ENCODE measurements at regions not wholly inside any gene's neighbourhood (a gene's known extent, or its start where the extent isn't known, plus 50 kb on each side); places are given as distances from the start of the nearest gene placed in this dataset.
"Not testable (repeated sequence)": the region's sequence is repeated elsewhere in the genome, so short reads cannot be mapped to it uniquely, and the experiment has no call there.

- no peak for DNase-seq (ENCODE audit: low spot score in 2 of 2)
- peaks cover 18% of the 10 kb centered on the region for H3K9me3 Mint-ChIP-seq
- ATAC-seq (replicated peaks; ENCODE audit: extremely low read depth, poor library complexity, severe bottlenecking): no peak
- no peak overlapping the region for H3K4me3 Mint-ChIP-seq
- no peaks in the 10 kb centered on the region for H3K36me3 Mint-ChIP-seq (ENCODE audit: insufficient read depth)
- H3K27me3 Mint-ChIP-seq: no peaks in the 10 kb centered on the region
- no peak overlapping the region for H3K27ac Mint-ChIP-seq (ENCODE audit: low read depth)
- no peaks in the 10 kb centered on the region for H3K4me1 Mint-ChIP-seq
Measured at GRCh38 chr7:85392789-85393188, 205.9 kb upstream of the SEMA3D start.

DNA sequence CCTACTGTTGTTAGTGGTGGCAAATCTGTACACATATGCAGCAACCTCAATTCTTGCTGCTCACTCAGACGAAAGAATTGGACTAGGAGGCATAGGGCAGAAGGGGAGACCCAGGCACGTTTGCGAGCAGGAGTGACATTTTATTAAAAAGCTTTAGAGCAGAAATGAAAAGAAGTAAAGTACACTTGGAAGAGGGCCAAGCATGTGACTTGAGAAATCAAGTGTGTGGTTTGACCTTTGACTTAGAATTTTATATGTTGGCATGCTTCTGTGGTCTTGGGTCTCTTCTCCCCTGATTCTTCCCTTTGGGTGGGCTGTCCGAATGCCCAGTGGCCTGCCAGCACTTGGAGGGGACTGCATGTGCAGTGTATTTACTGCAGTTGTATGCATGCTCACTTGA lies 205.5 kb upstream of the SEMA3D start:
- no peak overlapping the region for H3K27ac Mint-ChIP-seq (ENCODE audit: low read depth)
- DNase-seq (ENCODE audit: low spot score in 2 of 2): no peak
- H3K9me3 Mint-ChIP-seq: peaks cover 18% of the 10 kb centered on the region

GRCh38 chr7:85386460-85386859 lies 199.6 kb upstream of the SEMA3D start:
- H3K27me3 Mint-ChIP-seq: no peaks in the 10 kb centered on the region
- no peak overlapping the region for H3K4me3 Mint-ChIP-seq
- DNase-seq (ENCODE audit: low spot score in 2 of 2) (no peak), ATAC-seq (replicated peaks; ENCODE audit: extremely low read depth, poor library complexity, severe bottlenecking) (no peak)
- H3K36me3 Mint-ChIP-seq (ENCODE audit: insufficient read depth): no peaks in the 10 kb centered on the region
- H3K9me3 Mint-ChIP-seq: peaks cover 24% of the 10 kb centered on the region
- H3K27ac Mint-ChIP-seq (ENCODE audit: low read depth): no peak overlapping the region
- H3K4me1 Mint-ChIP-seq: no peaks in the 10 kb centered on the region

More for the DNA sequence above, 205.5 kb upstream of the SEMA3D start:
- Mint-ChIP-seq H3K27me3 (no peaks in the 10 kb centered on the region), H3K4me3 (no peak overlapping the region), H3K36me3 (ENCODE audit: insufficient read depth) (no peaks in the 10 kb centered on the region), H3K4me1 (no peaks in the 10 kb centered on the region)
- ATAC-seq (replicated peaks; ENCODE audit: extremely low read depth, poor library complexity, severe bottlenecking): no peak

DNA sequence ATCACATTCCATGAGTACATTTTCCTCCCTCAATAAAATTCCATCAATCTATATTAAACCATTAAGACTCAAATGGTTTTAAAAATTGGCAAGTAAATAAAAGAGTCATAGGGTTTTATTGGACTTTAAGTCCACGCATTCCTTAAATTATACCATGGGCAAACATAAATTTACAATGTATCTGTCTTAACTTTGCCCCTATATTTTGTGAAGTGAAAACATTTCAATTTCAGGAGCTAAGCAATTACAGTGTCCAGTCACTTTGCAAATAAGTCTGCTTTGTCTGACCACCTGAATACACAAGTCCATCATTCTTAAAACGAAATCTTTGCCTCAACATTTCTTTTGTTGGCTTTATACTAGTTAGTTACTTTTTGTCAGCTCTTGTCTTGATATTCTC lies 197.5 kb upstream of the SEMA3D start:
- Mint-ChIP-seq H3K4me3 (no peak overlapping the region), H3K27ac (ENCODE audit: low read depth) (no peak overlapping the region), H3K9me3 (peaks cover 17% of the 10 kb centered on the region), H3K4me1 (no peaks in the 10 kb centered on the region), H3K36me3 (ENCODE audit: insufficient read depth) (no peaks in the 10 kb centered on the region), H3K27me3 (no peaks in the 10 kb centered on the region)
- DNase-seq (ENCODE audit: low spot score in 2 of 2) (no peak), ATAC-seq (replicated peaks; ENCODE audit: extremely low read depth, poor library complexity, severe bottlenecking) (no peak)

DNA sequence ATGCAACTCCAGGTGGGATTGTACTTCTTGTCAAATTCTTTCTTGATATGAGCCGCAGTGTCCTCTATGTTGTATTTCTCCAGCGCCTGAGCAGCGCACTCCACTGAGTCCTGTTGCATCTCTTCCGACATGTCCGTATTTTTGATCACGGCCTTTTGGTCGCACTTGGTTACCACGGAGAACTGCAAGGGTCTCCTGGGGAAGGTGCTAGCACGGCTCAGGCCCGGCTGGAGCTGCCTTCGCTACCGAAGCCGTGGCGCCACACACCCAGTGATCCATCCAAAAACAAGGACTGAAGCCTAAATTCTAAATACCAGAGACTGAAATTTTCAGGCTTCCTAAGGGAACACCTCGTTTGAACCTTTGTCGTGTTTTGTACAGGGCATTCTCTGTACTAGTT lies 194.4 kb upstream of the SEMA3D start:
- DNase-seq (ENCODE audit: low spot score in 2 of 2) (no peak), ATAC-seq (replicated peaks; ENCODE audit: extremely low read depth, poor library complexity, severe bottlenecking) (no peak)
- Mint-ChIP-seq H3K9me3 (peaks cover 21% of the 10 kb centered on the region), H3K27ac (ENCODE audit: low read depth) (no peak overlapping the region), H3K4me1 (no peaks in the 10 kb centered on the region), H3K36me3 (ENCODE audit: insufficient read depth) (no peaks in the 10 kb centered on the region), H3K4me3 (no peak overlapping the region), H3K27me3 (no peaks in the 10 kb centered on the region)

DNA sequence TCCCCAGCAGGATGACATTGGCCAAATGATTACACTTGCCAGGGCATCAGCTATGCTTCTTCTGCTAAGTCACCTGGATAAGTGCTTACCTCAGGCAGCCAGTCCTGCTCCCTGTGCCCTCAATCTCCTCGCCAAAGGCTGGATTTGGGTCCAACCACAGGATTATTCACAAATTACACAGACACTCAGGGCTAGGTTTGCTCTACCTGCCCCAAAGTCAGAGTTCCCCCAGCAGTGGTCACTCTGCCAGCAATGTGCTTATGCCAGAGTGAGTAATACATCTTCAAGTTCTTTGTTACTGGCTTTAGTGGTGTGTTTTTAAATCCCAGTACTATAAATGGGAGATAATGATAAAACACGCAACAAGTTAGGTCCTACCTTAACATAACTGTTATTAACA lies 189.7 kb upstream of the SEMA3D start:
- Mint-ChIP-seq H3K36me3 (ENCODE audit: insufficient read depth) (peaks cover 1% of the 10 kb centered on the region), H3K9me3 (peaks cover 10% of the 10 kb centered on the region), H3K4me1 (no peaks in the 10 kb centered on the region), H3K4me3 (no peak overlapping the region), H3K27ac (ENCODE audit: low read depth) (no peak overlapping the region), H3K27me3 (no peaks in the 10 kb centered on the region)
- DNase-seq (ENCODE audit: low spot score in 2 of 2): no peak
- ATAC-seq (replicated peaks; ENCODE audit: extremely low read depth, poor library complexity, severe bottlenecking): no peak

- Mint-ChIP-seq H3K4me3 (no peak overlapping the region), H3K27me3 (no peaks in the 10 kb centered on the region), H3K9me3 (peaks cover 20% of the 10 kb centered on the region), H3K4me1 (no peaks in the 10 kb centered on the region), H3K27ac (ENCODE audit: low read depth) (no peak overlapping the region), H3K36me3 (ENCODE audit: insufficient read depth) (no peaks in the 10 kb centered on the region)
- no peak for ATAC-seq (replicated peaks; ENCODE audit: extremely low read depth, poor library complexity, severe bottlenecking)
- no peak for DNase-seq (ENCODE audit: low spot score in 2 of 2)
Measured at GRCh38 chr7:85356916-85357315, 170.1 kb upstream of the SEMA3D start.

GRCh38 chr7:85343484-85343883 lies 156.6 kb upstream of the SEMA3D start:
- Mint-ChIP-seq H3K36me3 (ENCODE audit: insufficient read depth) (no peaks in the 10 kb centered on the region), H3K9me3 (peaks cover 30% of the 10 kb centered on the region), H3K27me3 (no peaks in the 10 kb centered on the region), H3K27ac (ENCODE audit: low read depth) (no peak overlapping the region), H3K4me3 (no peak overlapping the region), H3K4me1 (no peaks in the 10 kb centered on the region)
- ATAC-seq (replicated peaks; ENCODE audit: extremely low read depth, poor library complexity, severe bottlenecking) (no peak), DNase-seq (ENCODE audit: low spot score in 2 of 2) (no peak)

DNA sequence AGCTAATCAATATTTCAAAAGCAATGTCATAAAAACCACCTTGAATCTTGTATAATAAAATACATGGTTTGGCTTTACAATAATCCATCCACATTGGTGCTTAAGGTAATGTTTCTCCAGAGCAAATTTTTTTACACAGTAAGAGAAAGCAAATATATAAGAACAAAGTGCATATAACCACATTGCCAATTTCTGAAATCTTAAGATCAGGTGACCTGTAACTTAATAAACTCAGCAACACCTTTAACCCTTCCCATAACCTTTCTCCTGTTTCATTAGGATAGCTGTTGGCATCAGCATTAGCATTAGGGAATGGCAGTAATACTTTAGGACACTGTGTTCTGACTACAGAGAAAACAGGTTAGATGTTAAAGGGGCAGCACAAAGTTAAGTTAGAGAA lies 155.9 kb upstream of the SEMA3D start:
- ATAC-seq (replicated peaks; ENCODE audit: extremely low read depth, poor library complexity, severe bottlenecking) (no peak), DNase-seq (ENCODE audit: low spot score in 2 of 2) (no peak)
- Mint-ChIP-seq H3K27ac (ENCODE audit: low read depth) (no peak overlapping the region), H3K27me3 (no peaks in the 10 kb centered on the region), H3K4me1 (no peaks in the 10 kb centered on the region), H3K4me3 (no peak overlapping the region), H3K36me3 (ENCODE audit: insufficient read depth) (no peaks in the 10 kb centered on the region), H3K9me3 (peaks cover 29% of the 10 kb centered on the region)

DNA sequence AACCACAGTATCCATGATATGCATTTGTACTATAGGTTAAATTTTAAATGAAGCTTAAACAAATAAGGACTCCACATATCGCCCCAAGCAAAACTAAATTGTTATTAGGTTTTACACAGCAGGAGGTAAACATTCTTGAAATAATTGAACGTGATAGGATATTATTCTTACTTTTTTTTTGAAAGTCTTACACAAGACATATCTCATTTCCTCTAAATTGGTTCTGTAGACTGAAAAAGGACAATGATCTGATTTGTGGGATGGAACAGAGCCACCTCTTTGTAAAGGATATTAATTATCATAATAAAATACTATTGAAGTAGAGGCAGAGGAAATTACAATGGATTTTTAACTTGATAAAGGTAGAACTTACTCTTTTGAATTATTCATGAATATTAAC lies 155.1 kb upstream of the SEMA3D start:
- no peak overlapping the region for H3K4me3 Mint-ChIP-seq
- H3K27ac Mint-ChIP-seq (ENCODE audit: low read depth): no peak overlapping the region
- peaks cover 30% of the 10 kb centered on the region for H3K9me3 Mint-ChIP-seq
- no peaks in the 10 kb centered on the region for H3K4me1 Mint-ChIP-seq
- no peak for DNase-seq (ENCODE audit: low spot score in 2 of 2)
- no peaks in the 10 kb centered on the region for H3K36me3 Mint-ChIP-seq (ENCODE audit: insufficient read depth)
- no peaks in the 10 kb centered on the region for H3K27me3 Mint-ChIP-seq
- ATAC-seq (replicated peaks; ENCODE audit: extremely low read depth, poor library complexity, severe bottlenecking): no peak

- no peaks in the 10 kb centered on the region for H3K36me3 Mint-ChIP-seq (ENCODE audit: insufficient read depth)
- DNase-seq (ENCODE audit: low spot score in 2 of 2) (no peak), ATAC-seq (replicated peaks; ENCODE audit: extremely low read depth, poor library complexity, severe bottlenecking) (no peak)
Measured at GRCh38 chr7:85341121-85341520, 154.3 kb upstream of the SEMA3D start.

DNA sequence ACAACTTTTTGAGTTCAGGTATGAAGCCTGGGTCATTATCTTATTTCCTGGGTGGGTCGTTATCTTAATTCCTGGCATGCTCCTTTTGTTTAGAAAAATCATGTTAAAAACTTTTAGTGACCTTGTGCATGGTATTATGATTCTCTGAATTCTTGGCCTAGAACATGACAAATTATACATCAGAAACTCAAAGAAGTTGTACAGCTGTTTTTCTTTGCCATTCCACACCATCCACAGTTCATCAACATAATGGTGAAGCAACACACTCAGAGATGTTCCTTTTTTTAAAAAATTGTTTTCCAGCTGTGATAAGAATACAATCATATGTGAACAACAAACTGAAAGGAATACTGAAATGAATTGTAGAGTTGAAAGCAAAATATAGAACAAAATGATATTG lies 149.2 kb upstream of the SEMA3D start:
- Mint-ChIP-seq H3K9me3 (peaks cover 12% of the 10 kb centered on the region), H3K27ac (ENCODE audit: low read depth) (no peak overlapping the region), H3K27me3 (no peaks in the 10 kb centered on the region), H3K36me3 (ENCODE audit: insufficient read depth) (no peaks in the 10 kb centered on the region), H3K4me3 (no peak overlapping the region), H3K4me1 (no peaks in the 10 kb centered on the region)
- no peak for DNase-seq (ENCODE audit: low spot score in 2 of 2)
- ATAC-seq (replicated peaks; ENCODE audit: extremely low read depth, poor library complexity, severe bottlenecking): no peak

More at GRCh38 chr7:85341121-85341520, 154.3 kb upstream of the SEMA3D start:
- Mint-ChIP-seq H3K4me1 (no peaks in the 10 kb centered on the region), H3K9me3 (peaks cover 30% of the 10 kb centered on the region), H3K27ac (ENCODE audit: low read depth) (no peak overlapping the region), H3K27me3 (no peaks in the 10 kb centered on the region), H3K4me3 (no peak overlapping the region)

DNA sequence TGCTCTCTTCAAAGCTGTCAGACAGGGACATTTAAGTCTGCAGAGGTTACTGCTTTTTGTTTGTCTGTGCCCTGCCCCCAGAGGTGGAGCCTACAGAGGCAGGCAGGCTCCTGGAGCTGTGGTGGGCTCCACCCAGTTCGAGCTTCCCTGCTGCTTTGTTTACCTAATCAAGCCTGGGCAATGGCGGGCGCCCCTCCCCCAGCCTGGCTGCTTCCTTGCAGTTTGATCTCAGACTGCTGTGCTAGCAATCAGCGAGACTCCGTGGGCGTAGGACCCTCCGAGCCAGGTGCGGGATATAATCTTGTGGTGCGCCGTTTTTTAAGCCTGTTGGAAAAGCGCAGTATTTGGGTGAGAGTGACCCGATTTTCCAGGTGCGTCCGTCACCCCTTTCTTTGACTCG lies 148.3 kb upstream of the SEMA3D start:
- H3K36me3 Mint-ChIP-seq (ENCODE audit: insufficient read depth): not testable (repeated sequence)

GRCh38 chr7:85328456-85328998 lies 141.7 kb upstream of the SEMA3D start:
- Mint-ChIP-seq H3K4me3 (no peak overlapping the region), H3K9me3 (no peaks in the 10 kb centered on the region), H3K36me3 (ENCODE audit: insufficient read depth) (no peaks in the 10 kb centered on the region), H3K4me1 (no peaks in the 10 kb centered on the region), H3K27ac (ENCODE audit: low read depth) (no peak overlapping the region), H3K27me3 (no peaks in the 10 kb centered on the region)
- ATAC-seq (replicated peaks; ENCODE audit: extremely low read depth, poor library complexity, severe bottlenecking) (no peak), DNase-seq (ENCODE audit: low spot score in 2 of 2) (no peak)

More for the DNA sequence above, 148.3 kb upstream of the SEMA3D start:
- not testable (repeated sequence) for H3K27me3 Mint-ChIP-seq; H3K27ac Mint-ChIP-seq (ENCODE audit: low read depth); H3K4me1 Mint-ChIP-seq; H3K9me3 Mint-ChIP-seq; H3K4me3 Mint-ChIP-seq; DNase-seq (ENCODE audit: low spot score in 2 of 2); ATAC-seq (replicated peaks; ENCODE audit: extremely low read depth, poor library complexity, severe bottlenecking)
